Esophagus muscularis mucosa (tissue), 3 donors: ENCODE measurements at regions not wholly inside any gene's neighbourhood (a gene's known extent, or its start where the extent isn't known, plus 50 kb on each side); places are given as distances from the start of the nearest gene placed in this dataset.

Source experiments
- POLR2AphosphoS5 ChIP-seq, 2 donors: sonication (generic); formaldehyde crosslinking; IDR thresholded peaks; one replicate each; pipeline ENCODE4 v1.6.1; 2017; ENCODE audit warnings: antibody characterized with exemption in 2 of 2
- TF ChIP-seq, protein P1 (sequence below), 3 experiments: fragments of 200-600 bp in 2 of 3; fragments of 450-650 bp in 1 of 3; sonication (generic) in 2 of 3; IDR thresholded peaks; one replicate each; pipeline ENCODE4 v1.5.1; 2017 to 2019; ENCODE audit warnings: antibody characterized with exemption in 3 of 3, mild to moderate bottlenecking in 2 of 3, moderate library complexity in 1 of 3

DNA sequence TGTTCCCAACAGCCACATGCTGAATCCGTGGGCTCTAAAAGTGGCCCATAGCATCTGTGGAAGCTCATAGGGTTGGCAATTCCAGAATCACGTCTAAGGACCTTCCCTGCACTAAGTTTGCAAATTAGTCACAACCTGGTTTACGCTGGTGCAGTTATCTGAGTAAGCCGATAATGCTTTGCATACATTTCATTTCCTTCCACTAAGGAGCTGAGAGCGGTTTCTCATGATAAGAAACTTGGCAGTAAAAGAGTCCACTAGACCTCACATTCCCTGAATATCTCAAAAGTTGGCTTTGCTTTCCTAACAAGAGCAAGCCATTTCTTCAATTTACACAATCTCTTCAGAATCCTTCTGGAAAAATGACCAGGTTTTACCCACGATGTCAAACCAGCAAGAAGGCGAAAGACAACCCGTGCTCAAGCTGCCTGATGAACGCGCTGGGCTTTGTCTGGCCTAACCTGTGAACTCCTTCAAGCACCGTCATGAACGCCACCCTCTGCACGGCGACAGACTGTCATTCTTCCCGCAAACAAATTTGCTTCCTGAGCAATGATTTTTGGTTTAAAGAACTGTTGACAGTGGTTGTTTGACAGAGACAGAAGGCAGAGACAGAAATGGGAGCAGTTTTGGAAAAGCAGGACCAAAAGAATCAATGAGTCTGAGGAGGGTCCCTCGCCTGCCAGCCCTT, 73.0 kb upstream of the COPS8 start:
- no peak for TF ChIP-seq POLR2AphosphoS5 (IDR thresholded peaks at IDR 0.05)
- TF ChIP-seq, protein P1, sequence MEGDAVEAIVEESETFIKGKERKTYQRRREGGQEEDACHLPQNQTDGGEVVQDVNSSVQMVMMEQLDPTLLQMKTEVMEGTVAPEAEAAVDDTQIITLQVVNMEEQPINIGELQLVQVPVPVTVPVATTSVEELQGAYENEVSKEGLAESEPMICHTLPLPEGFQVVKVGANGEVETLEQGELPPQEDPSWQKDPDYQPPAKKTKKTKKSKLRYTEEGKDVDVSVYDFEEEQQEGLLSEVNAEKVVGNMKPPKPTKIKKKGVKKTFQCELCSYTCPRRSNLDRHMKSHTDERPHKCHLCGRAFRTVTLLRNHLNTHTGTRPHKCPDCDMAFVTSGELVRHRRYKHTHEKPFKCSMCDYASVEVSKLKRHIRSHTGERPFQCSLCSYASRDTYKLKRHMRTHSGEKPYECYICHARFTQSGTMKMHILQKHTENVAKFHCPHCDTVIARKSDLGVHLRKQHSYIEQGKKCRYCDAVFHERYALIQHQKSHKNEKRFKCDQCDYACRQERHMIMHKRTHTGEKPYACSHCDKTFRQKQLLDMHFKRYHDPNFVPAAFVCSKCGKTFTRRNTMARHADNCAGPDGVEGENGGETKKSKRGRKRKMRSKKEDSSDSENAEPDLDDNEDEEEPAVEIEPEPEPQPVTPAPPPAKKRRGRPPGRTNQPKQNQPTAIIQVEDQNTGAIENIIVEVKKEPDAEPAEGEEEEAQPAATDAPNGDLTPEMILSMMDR (IDR thresholded peaks at IDR 0.05): no peak
